LHCN-M2 (cell line): ENCODE measurements at regions not wholly inside any gene's neighbourhood (a gene's known extent, or its start where the extent isn't known, plus 50 kb on each side); places are given as distances from the start of the nearest gene placed in this dataset.
"Not testable (repeated sequence)": the region's sequence is repeated elsewhere in the genome, so short reads cannot be mapped to it uniquely, and the experiment has no call there.

ENCODE experiments used
- DNase-seq: peaks from one replicate; pipeline ENCODE4 v3.0.0-alpha.2; 2012; ENCODE audit warnings: low read depth

DNA sequence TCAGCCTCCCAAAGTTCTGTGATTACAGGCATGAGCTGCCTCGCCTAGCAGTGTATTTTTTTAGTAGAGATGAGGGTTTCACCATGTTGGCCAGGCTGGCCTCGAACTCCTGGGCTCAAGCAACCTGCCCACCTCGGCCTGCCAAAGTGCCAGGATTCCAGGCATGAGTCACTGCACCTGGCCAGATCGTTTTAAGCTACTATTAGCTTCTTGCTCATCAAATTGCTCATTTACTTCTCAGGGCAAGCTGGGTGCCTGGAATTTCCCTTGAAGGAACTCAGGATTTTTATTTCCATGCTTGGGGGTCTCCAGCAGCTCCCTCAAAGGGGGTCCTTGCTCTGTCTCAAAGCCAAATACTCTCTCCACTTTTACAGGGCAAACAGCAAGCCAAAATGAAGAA is 798.0 kb upstream of the AUTS2 start:
- no peak for DNase-seq

DNA sequence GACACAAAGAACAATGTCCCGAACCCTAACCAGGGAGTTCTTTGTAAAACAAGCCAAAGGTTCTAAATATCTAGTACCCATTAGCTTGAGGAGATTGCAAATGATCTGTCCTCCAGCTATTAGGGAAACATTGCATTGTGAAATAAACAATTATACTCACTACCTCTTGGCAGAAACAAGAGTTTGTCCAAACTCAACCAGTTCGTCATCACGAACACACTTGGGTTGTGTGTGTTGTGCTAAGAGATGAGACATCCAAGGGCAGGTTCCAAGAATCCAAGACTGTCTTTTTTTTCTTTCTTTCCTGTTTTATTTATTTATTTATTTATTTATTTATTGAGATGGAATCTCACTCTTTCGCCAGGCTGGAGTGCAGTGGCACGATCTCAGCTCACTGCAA is 793.1 kb upstream of the AUTS2 start:
- no peak for DNase-seq

DNA sequence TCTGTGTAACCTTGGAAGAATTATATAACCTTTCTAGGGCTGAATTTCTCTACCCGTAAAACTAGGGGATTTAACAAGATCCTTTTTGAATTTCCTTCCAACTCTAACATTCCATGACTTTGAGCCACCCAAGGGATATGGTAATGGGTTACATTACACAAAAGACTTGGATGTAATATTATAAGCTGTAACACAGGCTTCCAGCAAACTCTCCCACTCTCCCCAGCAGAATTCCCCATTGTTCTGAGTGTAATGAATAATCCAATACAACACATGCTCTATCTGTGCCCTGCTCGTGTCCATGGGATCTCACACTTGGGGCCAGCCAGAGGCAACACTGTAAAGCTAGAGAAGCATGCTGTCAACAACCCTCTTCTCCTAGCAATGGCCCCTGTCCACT is 790.6 kb upstream of the AUTS2 start:
- no peak for DNase-seq

DNA sequence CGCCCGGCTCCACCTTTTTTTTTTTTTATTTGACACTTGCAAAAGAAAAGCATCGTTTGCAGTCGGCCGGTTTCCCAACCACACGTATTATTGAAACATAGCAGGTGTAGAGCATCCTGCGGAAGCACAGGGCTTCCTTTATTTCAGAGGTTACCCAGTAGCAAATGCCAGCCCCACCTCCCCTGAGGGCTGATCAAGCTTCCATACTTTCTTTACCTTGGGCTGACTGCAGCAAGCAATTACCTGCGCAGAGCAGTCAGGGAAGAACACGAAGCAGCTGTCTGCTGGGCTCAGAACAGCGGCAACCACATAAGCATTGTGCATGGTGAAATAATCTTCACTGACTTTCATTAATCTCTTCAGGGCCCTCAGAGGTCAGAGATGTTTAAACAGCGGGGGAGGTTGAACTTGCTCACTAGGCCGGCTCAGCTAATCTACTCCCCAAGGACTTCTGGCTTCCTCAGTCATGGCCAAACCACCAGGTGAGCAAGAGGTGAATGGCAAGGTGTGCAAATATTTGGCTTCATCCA is 784.7 kb upstream of the AUTS2 start:
- DNase-seq = no peak

DNA sequence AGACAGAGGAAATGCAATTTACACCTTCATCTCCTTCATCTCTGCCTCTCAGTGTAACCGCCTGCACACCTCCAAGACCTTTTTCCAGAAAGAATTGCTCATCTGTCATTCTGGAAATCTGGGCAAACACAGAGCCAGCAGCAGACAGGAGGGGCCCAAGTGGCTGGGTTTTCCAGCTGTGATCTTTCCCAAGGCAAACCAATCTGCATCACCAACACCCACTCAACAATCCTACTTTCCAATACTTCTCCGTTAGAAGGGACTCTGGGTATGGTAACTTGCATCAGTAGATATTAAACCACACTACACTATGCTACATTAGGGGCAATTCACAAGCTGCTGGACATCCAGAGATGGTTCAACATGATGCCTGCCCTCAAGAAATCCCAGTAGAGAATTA is 781.8 kb upstream of the AUTS2 start:
- DNase-seq = no peak

DNA sequence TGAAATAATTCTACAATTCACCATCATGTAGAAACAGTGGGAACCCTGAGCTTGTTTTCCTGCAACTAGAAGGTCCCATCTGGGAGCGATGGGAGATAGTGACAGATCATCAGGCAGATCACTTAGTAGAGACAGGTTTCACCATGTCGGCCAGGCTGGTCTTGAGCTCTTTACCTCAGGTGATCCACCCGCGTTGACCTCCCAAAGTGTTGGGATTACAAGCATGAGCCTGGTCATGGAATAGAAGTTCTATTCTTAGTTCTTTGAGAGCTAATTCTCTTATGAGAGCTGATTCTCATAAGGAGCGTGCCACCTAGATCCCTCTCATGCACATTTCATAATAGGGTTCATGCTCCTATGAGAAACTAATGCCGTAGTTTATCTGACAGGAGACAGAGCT is 778.0 kb upstream of the AUTS2 start:
- DNase-seq = no peak

DNA sequence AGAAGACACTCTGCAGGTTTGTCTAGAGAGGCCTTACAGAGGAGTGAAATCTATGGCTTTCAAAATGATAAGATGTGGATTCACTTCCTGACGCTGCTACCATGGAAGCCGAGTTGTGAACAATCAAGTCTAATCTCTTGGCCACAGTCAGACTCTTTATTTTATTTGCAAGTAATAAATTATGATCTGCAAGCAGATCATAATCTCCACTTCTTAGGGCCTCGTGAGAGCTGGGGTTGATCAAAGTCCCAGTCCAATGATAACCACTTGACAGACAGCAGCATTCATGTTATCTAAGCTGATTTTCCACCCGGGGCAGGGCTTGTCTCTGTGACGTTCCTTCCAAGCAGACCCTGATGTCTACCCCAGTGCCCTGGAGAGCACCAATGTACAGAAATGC is 776.4 kb upstream of the AUTS2 start:
- no peak for DNase-seq

DNA sequence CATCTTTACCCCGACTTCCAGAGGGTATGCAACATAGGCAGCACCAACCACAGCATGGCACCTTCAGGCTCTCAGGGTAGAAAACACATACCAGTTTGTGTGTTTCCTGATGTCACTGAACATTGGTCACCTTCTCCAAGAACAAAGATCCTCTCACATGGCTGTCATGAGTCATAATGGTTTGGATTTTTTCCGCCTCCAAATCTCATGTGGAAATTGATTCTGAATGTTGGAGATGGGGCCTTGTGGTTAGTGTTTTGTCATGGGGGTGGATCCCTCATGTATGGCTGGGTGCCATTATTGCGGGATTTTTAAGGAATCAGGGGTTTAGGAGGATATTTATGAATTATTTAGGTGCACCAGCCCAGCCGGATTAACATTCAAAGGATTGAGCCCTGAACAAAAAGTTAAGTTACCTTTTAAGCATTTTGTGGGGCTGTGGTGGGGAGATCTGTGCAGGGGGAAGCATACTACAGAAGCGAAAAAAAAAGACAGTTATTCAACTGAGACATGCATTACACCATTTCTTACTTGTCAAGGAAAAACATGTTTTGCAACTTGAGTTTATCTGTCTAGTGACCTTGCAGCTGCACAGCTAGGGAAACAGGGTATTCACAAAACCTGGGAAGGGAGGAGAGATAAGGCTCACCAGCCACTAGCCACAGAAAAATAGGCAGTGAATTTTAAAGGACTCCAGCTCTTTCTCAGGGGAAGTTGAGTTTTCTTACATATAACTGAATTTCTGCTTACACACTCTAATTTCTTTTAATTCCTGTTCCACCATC is 774.1 kb upstream of the AUTS2 start:
- DNase-seq = no peak

DNA sequence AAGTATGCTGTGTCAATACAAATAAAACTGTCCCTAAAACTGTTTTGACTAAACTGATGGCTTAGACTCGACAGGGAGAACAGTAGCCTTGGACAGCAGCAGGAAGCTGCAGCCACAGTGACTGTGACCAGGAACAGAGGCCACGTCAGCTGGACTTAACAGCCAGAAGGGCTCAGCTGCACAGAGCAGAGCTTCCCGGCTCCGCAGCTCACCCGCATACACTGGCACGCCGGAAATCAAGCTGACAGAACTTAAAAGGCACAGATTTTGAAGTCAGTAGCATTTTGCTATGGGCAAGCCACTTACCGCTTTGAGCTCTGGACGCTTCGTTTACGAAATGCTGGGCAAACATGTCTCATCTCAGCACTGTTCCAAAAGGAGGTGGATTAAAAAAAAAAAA is 769.7 kb upstream of the AUTS2 start:
- no peak for DNase-seq

DNA sequence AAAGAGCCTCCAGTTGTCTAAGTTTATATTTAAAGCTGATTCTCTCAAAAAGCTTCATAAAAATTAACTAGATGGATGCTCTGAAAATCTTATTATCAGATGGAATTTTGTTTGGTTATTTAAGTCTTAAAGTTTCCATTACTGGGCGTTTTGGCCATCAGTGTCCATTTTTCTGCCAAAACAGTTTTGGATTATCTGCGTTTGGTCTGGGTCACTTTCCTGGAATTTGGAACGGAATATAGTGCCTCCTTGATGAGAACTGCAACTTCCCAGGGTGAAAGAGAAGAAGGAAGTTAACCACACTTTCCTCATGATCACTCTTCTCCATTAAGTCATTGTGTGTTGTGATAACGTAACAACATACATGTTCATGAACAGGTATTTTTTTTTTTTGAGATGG is 764.9 kb upstream of the AUTS2 start:
- no peak for DNase-seq

DNA sequence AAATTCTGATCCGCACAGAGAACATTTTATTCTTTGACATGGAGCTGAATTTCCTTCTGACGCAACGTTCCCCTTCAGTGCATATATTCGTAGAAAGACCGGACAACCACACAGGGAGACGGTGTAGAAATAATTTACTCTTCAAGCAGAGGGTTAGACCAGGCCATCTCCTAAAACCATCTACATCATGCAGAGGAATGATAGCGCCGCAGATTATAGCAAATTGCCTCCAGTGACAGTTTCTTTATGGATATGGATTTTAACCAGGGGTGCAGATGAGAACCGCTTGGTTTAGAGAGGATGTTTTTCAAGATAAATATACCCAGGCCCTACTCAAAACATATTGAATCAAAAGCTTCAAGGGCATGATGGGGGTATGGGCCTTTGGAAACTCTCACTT is 759.3 kb upstream of the AUTS2 start:
- DNase-seq = no peak

DNA sequence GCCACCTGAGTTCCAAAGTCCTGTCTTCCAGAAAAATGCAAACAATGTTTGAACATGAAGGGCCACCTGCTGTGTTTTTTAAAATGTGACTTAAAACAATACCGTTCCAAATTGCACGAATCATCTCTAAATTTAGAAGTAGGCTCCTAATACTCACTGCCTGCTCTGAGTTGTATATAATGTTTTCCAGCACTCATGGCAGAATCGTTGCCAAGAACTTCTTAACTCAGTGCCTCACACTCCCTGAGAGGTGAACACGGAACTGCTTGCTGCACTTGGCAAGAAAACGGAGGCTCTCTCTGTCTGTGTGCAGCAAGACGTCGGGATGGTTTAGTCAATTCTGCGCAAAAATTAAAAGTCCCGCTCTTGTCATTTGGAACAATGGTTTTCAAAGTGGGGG is 757.3 kb upstream of the AUTS2 start:
- no peak for DNase-seq

DNA sequence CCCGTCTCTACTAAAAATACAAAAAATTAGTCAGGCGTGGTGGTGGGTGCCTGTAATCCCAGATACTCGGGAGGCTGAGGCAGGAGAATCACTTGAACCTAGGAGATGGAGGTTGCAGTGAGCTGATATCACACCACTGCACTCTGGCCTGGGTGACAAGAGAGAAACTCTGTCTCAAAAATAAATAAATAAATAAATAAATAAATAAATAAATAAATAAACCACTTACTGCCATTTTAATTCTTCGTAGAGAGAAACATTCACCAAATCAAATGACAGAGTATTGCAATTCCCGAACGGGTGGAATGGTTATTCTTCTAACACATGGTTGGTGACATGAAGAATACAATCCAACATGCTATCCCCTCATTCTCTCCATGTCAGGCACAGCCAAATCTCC is 754.3 kb upstream of the AUTS2 start:
- not testable (repeated sequence) for DNase-seq

DNA sequence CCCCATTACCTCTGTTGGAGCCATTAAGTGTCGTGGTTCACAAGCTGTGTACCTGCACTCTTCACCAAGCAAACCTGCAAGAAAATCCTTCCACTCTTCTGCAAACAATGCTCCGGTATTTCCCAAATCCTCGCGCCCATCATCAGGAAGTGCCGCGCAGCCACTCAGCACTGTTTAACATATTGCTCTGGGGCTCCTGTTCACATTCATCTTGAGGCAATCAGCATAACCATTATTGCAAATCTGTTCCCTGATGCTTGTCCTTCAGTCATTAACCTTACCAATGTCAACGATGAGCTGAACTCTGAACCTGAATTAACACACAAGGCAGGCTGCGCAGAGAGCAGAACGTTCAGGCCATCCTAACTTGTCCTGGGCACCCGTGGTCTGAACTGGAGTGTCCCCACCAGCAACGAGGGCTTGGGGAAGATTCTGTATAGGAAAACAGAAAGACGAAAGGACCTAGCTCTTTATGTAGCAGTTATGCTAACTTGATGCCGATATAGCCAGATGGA is 751.4 kb upstream of the AUTS2 start:
- DNase-seq = no peak

DNA sequence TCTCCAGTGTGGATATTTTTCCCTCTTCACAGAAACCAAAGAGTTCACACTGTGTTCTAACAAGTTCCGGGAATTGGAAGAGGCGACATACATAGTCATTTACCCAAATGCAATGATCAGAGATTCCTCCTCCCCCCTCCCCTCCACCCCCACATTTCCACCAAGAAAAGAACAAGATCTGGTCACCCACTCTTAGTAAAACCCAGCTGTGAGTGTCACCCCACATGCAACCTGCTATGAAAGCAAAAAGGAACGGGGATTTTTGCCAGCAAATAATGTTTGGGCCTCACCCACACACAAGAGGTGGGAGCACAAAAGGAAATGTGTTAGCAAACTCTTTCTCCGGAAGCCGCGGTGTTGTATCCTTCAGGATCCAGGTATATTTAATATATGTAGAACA is 745.0 kb upstream of the AUTS2 start:
- no peak for DNase-seq

DNA sequence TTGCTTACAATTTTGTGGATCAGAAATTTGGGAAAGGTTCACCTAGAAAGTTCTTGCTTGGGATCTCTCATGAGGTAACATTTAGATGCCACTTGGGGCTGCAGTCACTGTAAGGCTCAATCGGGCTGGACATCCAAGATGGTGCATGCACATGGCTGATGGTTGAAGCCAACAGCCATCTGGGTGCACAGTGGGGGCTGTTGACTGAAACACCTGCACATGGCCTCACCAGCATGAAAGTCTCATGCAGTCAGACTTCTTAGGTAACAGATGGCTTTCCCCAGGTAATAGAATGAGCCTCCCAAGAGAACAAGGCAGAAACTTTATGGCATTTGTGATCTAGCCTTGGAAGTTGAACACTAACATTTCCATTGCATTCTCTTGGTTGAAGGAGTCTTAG is 740.7 kb upstream of the AUTS2 start:
- DNase-seq = no peak

DNA sequence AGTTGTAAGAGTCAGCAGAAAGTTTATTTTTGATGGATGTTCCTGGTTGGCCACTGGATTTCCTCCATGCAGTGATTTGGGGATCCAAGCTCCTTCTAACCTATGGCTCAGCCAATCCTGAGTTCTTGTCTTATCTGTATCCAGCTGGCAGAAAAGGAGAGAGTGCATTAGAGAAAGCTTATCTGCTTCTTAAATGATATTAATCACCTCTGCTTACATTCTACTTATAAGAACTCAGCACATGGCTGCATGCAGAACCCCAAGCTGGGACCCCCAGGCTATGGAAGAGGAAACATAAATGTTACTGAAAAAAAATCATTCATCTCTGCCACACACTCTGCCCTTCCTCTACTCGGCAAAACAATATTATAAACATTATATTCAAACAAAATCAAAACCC is 739.8 kb upstream of the AUTS2 start:
- no peak for DNase-seq

DNA sequence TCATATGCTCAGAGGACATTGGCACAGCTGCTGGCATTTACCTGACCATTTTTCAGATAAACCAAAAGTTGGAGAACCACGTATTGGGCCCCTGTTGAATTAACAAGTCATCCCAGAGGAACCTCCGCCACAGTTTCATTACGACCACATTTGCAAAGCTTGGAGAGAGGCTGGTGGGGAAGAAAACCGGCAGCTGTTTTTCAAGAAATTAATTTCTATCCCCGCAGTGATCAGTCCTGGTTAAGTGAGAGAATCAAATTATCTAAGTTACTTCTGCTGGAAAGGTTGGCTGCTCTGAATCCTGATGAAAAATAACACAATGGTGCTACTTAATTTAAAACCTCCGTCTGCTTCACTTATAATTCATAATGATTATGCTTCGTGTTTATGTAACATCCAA is 737.1 kb upstream of the AUTS2 start:
- DNase-seq = no peak

DNA sequence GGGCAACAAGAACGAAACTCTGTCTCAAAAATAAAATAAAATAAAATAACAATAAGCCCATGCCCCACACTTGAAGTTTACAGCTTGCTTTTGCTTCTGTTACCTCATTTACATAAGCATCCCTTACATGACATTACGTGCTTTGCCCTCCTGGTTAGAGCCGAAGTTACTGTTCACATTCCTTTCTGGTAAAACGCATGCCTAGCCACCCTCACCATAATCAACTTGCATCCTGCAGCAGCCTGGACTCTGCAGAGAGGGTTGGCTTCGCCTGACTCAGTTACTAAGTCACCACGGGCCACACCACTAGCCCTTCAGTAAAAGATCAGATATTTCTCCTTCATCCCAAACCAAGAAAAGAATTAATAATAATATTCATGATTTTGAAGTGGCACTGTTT is 736.0 kb upstream of the AUTS2 start:
- DNase-seq = no peak

DNA sequence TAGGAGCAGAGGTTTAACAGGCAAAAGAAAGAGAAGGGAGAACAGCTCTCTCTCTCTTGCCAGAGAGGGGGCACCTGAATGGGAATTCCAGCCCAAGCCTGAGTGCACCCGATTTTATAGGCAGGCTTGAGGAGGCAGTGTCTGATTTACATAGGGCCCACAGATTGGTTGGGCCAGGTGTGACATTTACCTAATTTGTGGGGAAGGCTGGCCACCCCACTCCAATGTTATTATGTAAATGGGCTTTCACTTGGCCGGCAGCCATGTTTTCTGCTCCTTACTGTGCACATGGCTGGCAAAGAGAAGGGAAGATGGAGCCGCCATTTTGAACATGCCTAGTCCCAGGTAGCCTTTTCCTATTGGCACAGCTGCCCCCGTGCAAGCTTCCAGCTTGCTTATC is 735.5 kb upstream of the AUTS2 start:
- no peak for DNase-seq

DNA sequence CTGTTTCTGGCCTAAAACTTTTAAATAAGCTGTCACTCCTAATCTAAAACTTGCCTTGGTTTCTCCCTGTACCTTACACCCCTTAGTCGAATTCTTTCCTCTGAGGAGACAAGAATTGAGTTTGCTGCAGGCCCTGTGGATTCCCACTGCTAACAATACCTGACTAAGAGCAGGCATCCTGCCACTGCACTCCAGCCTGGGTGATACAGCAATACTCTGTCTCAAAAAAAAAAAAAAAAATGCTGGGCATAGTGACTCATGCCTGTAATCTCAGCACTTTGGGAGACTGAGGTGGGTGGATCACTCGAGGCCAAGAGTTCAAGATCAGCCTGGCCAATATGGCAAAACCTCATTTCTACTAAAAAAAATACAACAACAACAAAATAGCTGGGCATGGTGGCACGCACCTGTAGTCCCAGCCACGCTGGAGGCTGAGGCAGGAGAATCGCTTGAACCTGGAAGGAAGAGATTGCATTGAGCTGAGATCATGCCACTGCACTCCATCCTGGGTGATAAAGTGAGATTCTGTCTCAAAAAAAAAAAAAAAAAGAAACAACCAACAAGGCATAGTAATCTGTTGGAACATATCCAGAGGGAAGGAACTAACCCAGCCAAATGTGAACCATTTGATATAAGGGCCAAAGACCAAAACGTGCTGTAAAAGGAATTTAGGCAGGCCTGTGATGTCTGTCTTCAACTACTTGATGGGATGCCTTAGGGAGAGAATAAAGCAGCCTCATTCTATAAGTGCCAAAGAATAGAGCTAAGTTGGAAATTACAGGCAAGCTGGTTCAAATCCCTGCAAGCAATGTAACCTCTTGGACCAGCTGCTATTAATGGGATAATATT is 732.7 kb upstream of the AUTS2 start:
- DNase-seq = no peak

DNA sequence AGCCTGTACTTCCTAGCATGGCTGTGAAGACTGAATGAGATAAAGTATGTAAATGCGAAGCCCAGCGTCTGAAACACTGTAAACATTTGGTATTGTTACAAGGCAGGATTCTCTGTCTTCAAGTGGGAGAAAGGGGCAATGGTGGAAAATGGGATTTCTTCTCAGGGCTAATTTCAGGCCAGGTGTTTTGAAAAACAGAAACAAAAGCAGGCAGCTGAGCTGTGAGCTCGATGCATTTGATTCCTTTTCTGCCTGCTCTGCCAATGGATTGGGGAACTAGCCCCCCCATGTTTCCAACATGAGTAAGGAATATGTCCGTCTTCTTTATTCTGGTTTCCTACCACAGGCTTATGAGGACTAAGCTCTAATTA is 732.1 kb upstream of the AUTS2 start:
- DNase-seq = no peak

DNA sequence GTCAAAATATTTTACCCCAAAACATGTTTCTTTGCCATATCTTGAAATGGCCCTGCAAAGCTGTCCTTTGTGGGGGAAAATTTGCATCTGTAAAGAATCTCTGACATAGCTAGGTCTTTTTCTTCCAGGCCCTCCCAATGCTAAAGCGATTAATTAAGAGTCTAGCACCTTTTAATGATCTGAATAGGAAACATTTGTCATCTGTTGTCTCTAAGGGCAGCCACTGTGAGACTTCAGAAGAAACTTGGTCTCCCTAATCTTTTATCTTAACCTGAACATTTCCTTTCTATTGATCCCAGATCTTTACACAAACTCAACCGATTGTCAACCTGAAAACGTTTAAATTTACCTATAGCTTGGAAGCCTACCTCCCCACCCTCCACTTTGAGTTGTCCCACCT is 731.6 kb upstream of the AUTS2 start:
- not testable (repeated sequence) for DNase-seq
